M059J (cell line): ENCODE measurements at regions not wholly inside any gene's neighbourhood (a gene's known extent, or its start where the extent isn't known, plus 50 kb on each side); places are given as distances from the start of the nearest gene placed in this dataset.

Source experiments
- DNase-seq: peaks from one replicate; pipeline ENCODE4 v3.0.0-alpha.2; 2012; ENCODE audit warnings: low read depth

- DNase-seq = peak; percentile 83
Measured at GRCh38 chr10:118835682-118836326, 81.0 kb upstream of the CACUL1 start.

DNA sequence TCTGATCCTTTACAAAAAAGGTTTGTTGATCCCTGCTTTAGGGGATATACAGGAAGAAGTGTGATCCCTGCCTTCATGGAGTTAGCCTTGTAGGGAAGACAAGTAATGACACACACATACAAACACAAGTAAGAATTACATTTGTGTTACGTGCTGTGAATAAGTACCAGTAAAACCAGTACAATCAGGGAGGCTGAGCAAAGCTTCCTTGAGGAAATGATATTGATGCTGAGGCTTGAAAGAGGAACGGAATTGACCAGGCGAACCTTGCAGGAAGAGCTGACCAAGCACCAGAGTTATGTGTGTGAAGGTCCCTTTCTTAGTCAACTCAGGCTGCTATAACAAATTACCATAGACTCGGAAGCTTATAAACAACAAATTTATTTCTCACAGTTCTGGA, 83.6 kb upstream of the CACUL1 start:
- no peak for DNase-seq

DNA sequence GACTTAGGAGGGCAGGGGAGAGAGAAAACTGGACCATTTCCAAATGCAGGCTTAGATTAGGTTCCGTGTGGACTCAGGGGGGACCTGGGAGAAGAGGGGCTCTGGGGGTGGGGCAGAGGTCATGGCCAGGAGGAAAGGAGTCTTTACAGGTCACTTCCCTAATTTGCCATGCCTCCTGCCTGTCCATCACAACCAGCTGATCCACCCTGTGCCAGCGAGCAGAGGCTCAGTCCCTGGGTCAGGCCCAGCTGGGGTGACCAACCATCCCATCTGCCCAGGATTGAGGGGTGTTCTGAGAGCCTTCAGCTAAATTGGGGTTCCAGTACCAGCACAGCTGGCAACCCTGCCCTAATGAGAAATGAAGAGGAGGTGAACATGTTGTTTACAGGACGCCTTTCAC, 84.6 kb upstream of the CACUL1 start:
- DNase-seq = no peak

- DNase-seq = peak; percentile 39
Measured at GRCh38 chr10:118840071-118840775, 85.5 kb upstream of the CACUL1 start.

DNA sequence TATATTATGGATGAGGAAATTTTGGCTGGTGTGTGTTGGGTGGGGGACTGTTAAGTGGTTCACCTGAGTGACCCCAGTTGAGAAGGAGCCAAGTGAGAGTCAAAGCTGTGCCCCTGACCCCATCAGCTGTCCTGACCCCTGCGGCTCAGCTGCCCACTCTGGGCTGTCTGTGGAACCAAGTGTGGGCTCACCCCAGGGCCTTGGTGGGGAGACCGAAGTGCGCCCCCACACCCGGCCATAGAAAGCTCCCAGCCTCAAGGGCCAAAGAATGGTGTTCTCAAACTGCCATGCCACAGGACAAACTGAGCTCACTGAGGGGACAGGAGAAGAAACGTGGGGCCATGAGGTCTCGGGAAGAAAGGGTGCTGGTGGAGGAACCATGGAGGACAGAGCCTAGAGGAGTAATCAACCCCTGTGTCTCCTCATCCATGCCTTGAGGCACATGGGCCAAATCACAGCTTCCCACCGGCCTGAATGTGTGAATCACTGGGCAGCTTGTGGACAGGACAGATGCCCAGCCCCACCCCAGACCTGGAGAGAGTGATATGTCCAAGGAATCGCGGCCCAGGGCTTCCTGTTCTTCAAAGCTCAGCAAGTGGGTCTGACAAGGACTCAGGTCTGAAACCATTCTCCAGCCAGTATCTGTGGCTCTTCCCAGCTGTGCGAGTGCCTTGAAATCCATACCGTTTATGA, 86.2 kb upstream of the CACUL1 start:
- DNase-seq = peak; percentile 54

- no peak for DNase-seq
Measured at GRCh38 chr10:118841881-118842605, 87.3 kb upstream of the CACUL1 start.

DNA sequence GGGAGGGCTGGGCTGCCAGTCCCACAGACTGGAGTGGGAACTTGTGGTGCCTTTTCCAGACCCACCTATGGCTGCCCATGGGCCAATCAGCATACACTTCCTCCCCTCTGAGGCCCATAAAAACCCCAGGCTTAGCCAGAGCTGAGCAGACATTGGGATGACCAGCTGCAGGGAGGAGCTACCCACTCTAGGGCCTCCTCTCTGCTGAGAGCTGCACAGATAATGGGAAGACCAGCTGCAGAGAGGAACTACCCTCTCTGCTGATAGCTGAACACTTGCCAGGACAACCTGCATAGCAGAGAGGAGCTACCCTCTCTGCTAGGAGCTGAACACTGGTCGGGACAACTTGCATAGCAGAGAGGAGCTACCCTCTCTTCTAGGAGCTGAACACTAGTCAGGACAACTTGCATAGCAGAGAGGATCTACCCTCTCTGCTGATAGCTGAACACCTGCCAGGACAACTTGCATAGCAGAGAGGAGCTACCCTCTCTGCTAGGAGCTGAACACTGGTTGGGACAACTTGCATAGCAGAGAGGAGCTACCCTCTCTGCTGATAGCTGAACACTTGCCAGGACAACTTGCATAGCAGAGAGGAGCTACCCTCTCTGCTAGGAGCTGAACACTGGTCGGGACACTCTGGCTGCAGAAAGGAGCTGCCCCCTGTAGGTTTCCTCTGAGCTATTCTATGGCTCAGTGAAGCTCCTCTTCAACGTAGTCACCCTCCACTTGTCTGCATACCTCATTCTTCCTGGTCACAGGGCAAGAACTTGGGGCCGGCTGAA, 88.3 kb upstream of the CACUL1 start:
- no peak for DNase-seq

GRCh38 chr10:118843647-118844265, 89.0 kb upstream of the CACUL1 start:
- peak; percentile 32 for DNase-seq

DNA sequence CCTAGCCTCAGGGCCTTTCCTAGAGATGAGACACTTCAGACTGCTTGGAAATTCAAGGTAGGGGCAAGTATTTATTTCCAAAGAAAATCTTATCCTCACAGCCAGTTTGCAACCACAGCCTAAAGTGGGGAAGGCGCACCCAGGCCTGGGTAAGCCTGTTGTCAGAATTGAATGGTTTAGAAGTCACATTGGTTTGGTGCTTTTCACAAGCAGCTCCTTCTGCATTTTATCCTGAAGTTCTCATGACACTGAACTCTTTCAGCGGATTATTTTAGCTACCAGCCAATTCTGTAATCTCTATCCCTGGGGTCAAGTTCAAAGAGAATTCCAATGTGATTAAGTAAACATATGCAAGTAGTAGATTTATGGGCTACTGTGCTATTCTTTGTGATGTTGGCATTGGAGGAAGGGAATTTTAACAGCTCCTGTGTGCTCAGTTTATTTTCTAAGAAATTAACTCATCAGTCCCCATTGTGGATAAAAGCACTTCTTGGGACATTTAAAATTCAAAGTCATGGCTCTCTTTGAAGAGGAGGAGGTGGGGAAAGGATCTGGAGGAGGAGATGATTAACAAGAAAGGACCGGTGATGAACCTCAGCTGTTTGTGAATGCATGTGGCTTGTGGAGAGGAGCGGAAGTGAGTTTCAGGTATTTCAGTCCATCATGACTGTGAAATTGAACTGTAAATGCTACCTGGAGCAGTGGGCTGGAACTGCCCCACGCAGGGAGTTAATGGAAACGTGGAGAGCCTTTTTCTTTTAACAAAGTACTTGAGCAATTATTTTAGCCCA, 90.2 kb upstream of the CACUL1 start:
- peak; percentile 84 for DNase-seq

GRCh38 chr10:118845776-118846175, 91.0 kb upstream of the CACUL1 start:
- DNase-seq = no peak

GRCh38 chr10:118850418-118851061, 95.8 kb upstream of the CACUL1 start:
- DNase-seq = peak; percentile 64

DNA sequence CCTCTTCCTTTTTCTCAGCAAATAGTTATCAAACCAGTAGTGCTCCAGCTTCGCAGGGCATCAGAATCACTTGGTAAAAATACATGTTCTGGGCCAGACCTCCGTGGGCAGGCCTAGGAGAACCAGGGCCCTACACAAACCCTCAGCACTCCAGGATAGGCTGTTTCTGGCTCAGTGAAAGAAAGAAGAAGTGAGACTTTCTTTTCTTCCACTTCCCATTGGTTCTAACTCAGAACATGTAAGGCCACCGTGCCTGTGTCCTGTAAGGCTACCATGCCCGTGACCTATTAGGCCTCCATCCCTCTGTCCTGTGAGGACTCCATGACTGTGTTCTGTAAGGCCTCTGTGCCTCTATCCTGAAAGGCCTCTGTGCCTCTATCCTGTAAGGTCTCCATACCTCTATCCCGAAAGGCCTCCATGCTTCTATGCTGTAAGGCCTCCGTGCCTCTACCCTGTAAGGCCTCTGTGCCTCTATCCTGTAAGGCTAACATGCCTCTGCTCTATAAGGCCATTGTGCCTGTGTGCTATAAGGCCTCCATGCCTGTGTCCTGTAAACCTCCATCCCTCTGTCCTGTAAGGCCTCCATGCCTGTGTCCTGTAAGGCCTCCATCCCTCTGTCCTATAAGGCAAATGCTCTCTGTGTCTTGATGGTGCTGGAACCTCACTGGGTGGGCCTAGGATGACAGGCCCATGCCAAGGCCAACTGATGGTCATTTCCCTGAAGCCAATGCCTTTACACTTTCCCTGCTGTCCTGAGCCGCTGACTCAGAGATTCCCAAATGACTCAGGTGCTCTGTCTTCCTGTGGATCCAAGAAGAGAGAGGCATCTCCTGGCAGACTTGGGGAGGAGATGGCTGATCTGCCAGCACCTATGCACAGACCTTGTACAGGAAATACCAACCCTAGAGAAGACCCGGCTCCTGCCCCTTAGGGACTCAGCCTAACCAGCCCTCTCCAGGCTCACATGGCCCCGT, 96.6 kb upstream of the CACUL1 start:
- peak; percentile 80 for DNase-seq

DNA sequence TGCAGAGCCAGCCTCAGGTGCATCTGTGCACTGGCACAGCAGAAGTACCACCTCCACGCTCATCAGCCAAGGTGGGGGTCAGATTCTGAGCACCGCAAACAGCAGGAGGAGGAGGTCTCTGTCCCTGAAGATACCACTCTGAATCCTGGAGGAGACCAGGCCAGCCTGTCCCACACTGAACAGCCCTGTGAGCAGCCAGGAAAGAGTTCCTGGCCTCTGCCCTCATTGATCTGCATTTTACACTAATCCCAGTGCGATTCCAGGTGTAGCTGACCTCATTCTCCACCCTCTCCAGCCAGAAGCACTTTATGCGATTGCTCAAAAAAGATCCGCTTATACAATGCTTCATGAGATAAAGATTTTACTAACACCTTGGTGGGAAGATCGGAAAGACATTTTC, 99.1 kb upstream of the CACUL1 start:
- DNase-seq = no peak

GRCh38 chr10:118856106-118856505, 101.3 kb upstream of the CACUL1 start:
- DNase-seq = no peak

DNA sequence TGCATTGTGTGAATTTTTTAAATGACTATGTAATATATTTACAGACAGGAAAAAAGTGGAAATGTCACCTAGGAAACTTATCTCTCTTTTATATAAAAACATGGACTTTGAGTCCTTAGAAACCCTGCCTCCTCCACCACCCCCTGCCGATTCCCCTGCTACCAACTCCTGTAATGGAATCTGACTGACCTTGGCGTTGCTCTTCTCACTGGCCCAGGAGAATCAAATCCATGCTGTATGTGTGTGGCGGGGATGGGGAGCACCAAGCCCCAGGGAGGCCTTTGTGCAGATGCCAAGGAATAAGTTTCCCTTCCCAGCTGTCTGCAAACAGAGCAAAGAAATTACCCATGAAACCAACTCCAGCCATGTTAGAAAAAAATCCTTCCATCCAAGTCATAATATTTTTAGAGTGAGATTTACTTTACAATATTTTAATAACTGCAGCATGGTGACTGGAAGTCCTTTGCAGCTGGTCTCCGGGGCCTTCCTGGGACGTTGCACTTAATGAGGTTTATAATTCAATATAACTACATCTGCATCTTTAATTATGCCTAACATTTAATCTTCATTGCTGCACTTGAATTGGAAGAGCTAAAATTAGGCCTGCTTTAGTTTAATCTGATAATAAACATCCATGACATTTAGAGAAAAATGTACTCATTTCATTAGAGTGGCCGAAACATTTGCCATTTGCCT, 111.4 kb upstream of the CACUL1 start:
- no peak for DNase-seq

- DNase-seq = no peak
Measured at GRCh38 chr10:118867768-118868167, 113.0 kb upstream of the CACUL1 start.

GRCh38 chr10:118868589-118868988, 113.8 kb upstream of the CACUL1 start:
- peak; percentile 29 for DNase-seq
